ENCODE measurements at regions not wholly inside any gene's neighbourhood (a gene's known extent, or its start where the extent isn't known, plus 50 kb on each side); places are given as distances from the start of the nearest gene placed in this dataset.

- DNase-seq (ENCODE audit: insufficient read length) (no peak), FAIRE-seq (no peak)
- TF ChIP-seq POLR2AphosphoS5 (IDR thresholded peaks at IDR 0.05; ENCODE audit: low read depth, low read length), result no peak
- no peak for TF ChIP-seq POLR2A (IDR thresholded peaks at IDR 0.05; ENCODE audit: low read depth, low read length)
- no peak for TF ChIP-seq TAF1 (IDR thresholded peaks at IDR 0.05; ENCODE audit: borderline replicate concordance, low read depth, low read length)
These were observed 103.4 kb upstream of the IGSF10 start for GRCh38 chr3:151564261-151564660.

- FAIRE-seq (no peak), DNase-seq (ENCODE audit: insufficient read length) (no peak)
- TF ChIP-seq POLR2AphosphoS5 (IDR thresholded peaks at IDR 0.05; ENCODE audit: low read depth, low read length) (no peak), POLR2A (IDR thresholded peaks at IDR 0.05; ENCODE audit: low read depth, low read length) (no peak), TAF1 (IDR thresholded peaks at IDR 0.05; ENCODE audit: borderline replicate concordance, low read depth, low read length) (no peak)
These were observed 102.4 kb upstream of the IGSF10 start for GRCh38 chr3:151563305-151563704.

- DNase-seq (ENCODE audit: insufficient read length) (no peak), FAIRE-seq (no peak)
- no peak for TF ChIP-seq TAF1 (IDR thresholded peaks at IDR 0.05; ENCODE audit: borderline replicate concordance, low read depth, low read length)
- TF ChIP-seq POLR2AphosphoS5 (IDR thresholded peaks at IDR 0.05; ENCODE audit: low read depth, low read length), result no peak
- TF ChIP-seq POLR2A (IDR thresholded peaks at IDR 0.05; ENCODE audit: low read depth, low read length), result no peak
These were observed 102.0 kb upstream of the IGSF10 start for GRCh38 chr3:151562891-151563290.

GRCh38 chr3:151561878-151562277, 101.0 kb upstream of the IGSF10 start:
- DNase-seq (ENCODE audit: insufficient read length) (no peak), FAIRE-seq (no peak)
- TF ChIP-seq POLR2A (IDR thresholded peaks at IDR 0.05; ENCODE audit: low read depth, low read length), result no peak
- no peak for TF ChIP-seq TAF1 (IDR thresholded peaks at IDR 0.05; ENCODE audit: borderline replicate concordance, low read depth, low read length)
- no peak for TF ChIP-seq POLR2AphosphoS5 (IDR thresholded peaks at IDR 0.05; ENCODE audit: low read depth, low read length)

GRCh38 chr3:151560738-151561137, 99.9 kb upstream of the IGSF10 start:
- no peak for TF ChIP-seq POLR2A (IDR thresholded peaks at IDR 0.05; ENCODE audit: low read depth, low read length)
- no peak for TF ChIP-seq TAF1 (IDR thresholded peaks at IDR 0.05; ENCODE audit: borderline replicate concordance, low read depth, low read length)
- no peak for TF ChIP-seq POLR2AphosphoS5 (IDR thresholded peaks at IDR 0.05; ENCODE audit: low read depth, low read length)
- DNase-seq (ENCODE audit: insufficient read length) (no peak), FAIRE-seq (no peak)

GRCh38 chr3:151559736-151560135, 98.9 kb upstream of the IGSF10 start:
- FAIRE-seq (no peak), DNase-seq (ENCODE audit: insufficient read length) (no peak)
- TF ChIP-seq POLR2A (IDR thresholded peaks at IDR 0.05; ENCODE audit: low read depth, low read length), result no peak
- no peak for TF ChIP-seq POLR2AphosphoS5 (IDR thresholded peaks at IDR 0.05; ENCODE audit: low read depth, low read length)

GRCh38 chr3:151558661-151559060, 97.8 kb upstream of the IGSF10 start:
- TF ChIP-seq POLR2A (IDR thresholded peaks at IDR 0.05; ENCODE audit: low read depth, low read length), result no peak
- TF ChIP-seq TAF1 (IDR thresholded peaks at IDR 0.05; ENCODE audit: borderline replicate concordance, low read depth, low read length), result no peak
- no peak for TF ChIP-seq POLR2AphosphoS5 (IDR thresholded peaks at IDR 0.05; ENCODE audit: low read depth, low read length)
- FAIRE-seq, result no peak

GRCh38 chr3:151557068-151557840, 96.4 kb upstream of the IGSF10 start:
- FAIRE-seq (no peak), DNase-seq (ENCODE audit: insufficient read length) (no peak)
- no peak for TF ChIP-seq POLR2AphosphoS5 (IDR thresholded peaks at IDR 0.05; ENCODE audit: low read depth, low read length)
- TF ChIP-seq TAF1 (IDR thresholded peaks at IDR 0.05; ENCODE audit: borderline replicate concordance, low read depth, low read length), result no peak
- TF ChIP-seq POLR2A (IDR thresholded peaks at IDR 0.05; ENCODE audit: low read depth, low read length), result no peak

More at GRCh38 chr3:151558661-151559060, 97.8 kb upstream of the IGSF10 start:
- no peak for DNase-seq (ENCODE audit: insufficient read length)

- FAIRE-seq, result no peak
- no peak for DNase-seq (ENCODE audit: insufficient read length)
- TF ChIP-seq TAF1 (IDR thresholded peaks at IDR 0.05; ENCODE audit: borderline replicate concordance, low read depth, low read length) (no peak), POLR2A (IDR thresholded peaks at IDR 0.05; ENCODE audit: low read depth, low read length) (no peak), POLR2AphosphoS5 (IDR thresholded peaks at IDR 0.05; ENCODE audit: low read depth, low read length) (no peak)
These were observed 95.7 kb upstream of the IGSF10 start for GRCh38 chr3:151556596-151556995.

- DNase-seq (ENCODE audit: insufficient read length) (no peak), FAIRE-seq (no peak)
- TF ChIP-seq TAF1 (IDR thresholded peaks at IDR 0.05; ENCODE audit: borderline replicate concordance, low read depth, low read length) (no peak), POLR2AphosphoS5 (IDR thresholded peaks at IDR 0.05; ENCODE audit: low read depth, low read length) (no peak), POLR2A (IDR thresholded peaks at IDR 0.05; ENCODE audit: low read depth, low read length) (no peak)
These were observed 94.7 kb upstream of the IGSF10 start for GRCh38 chr3:151555523-151555922.

GRCh38 chr3:151553888-151554287, 93.0 kb upstream of the IGSF10 start:
- no peak for FAIRE-seq
- TF ChIP-seq TAF1 (IDR thresholded peaks at IDR 0.05; ENCODE audit: borderline replicate concordance, low read depth, low read length) (no peak), POLR2A (IDR thresholded peaks at IDR 0.05; ENCODE audit: low read depth, low read length) (no peak), POLR2AphosphoS5 (IDR thresholded peaks at IDR 0.05; ENCODE audit: low read depth, low read length) (no peak)
- DNase-seq (ENCODE audit: insufficient read length), result no peak

- TF ChIP-seq POLR2AphosphoS5 (IDR thresholded peaks at IDR 0.05; ENCODE audit: low read depth, low read length), result no peak
- no peak for TF ChIP-seq TAF1 (IDR thresholded peaks at IDR 0.05; ENCODE audit: borderline replicate concordance, low read depth, low read length)
- TF ChIP-seq POLR2A (IDR thresholded peaks at IDR 0.05; ENCODE audit: low read depth, low read length), result no peak
- FAIRE-seq (no peak), DNase-seq (ENCODE audit: insufficient read length) (no peak)
These were observed 91.7 kb upstream of the IGSF10 start for GRCh38 chr3:151552589-151552988.
